ENCODE measurements at regions not wholly inside any gene's neighbourhood (a gene's known extent, or its start where the extent isn't known, plus 50 kb on each side); places are given as distances from the start of the nearest gene placed in this dataset.
"Not testable (repeated sequence)": the region's sequence is repeated elsewhere in the genome, so short reads cannot be mapped to it uniquely, and the experiment has no call there.

GRCh38 chr5:3449481-3449880 is 146.2 kb upstream of the IRX1 start:
- intact Hi-C loops (cut with micrococcal nuclease): no loop called here
- Histone ChIP-seq H3K9ac (ENCODE audit: insufficient read depth, low read length, poor library complexity, severe bottlenecking) (no peak overlapping the region), H3K27me3 (ENCODE audit: control insufficient read depth in 2 of 2, insufficient read depth in 2 of 2, low read length in 2 of 2) (no peaks in the 10 kb centered on the region), H3K4me2 (replicated peaks; ENCODE audit: extremely low read depth, low read length, poor library complexity, severe bottlenecking) (no peak overlapping the region), H3K79me2 (ENCODE audit: insufficient read depth, low read length) (no peaks in the 10 kb centered on the region), H3K9me3 (replicated peaks in 1 of 2; ENCODE audit: control insufficient read depth in 1 of 2, insufficient read depth in 1 of 2, low read length in 2 of 2) (peaks cover 41 to 44% of the 10 kb centered on the region in 2 donors), H3K4me1 (ENCODE audit: control insufficient read depth in 1 of 2, insufficient read depth in 2 of 2, low read length in 2 of 2) (no peaks in the 10 kb centered on the region), H3K36me3 (replicated peaks in 1 of 2; ENCODE audit: control insufficient read depth in 1 of 2, insufficient read depth in 2 of 2, low read length in 2 of 2) (no peaks in the 10 kb centered on the region), H2AFZ (ENCODE audit: insufficient read depth, low read depth, low read length, poor library complexity, severe bottlenecking) (no peak overlapping the region), H4K20me1 (ENCODE audit: insufficient read depth, low read length) (no peaks in the 10 kb centered on the region), H3K27ac (ENCODE audit: low read depth in 1 of 2, low read length in 2 of 2) (no peak overlapping the region), H3K4me3 (replicated peaks in 1 of 3; ENCODE audit: low read depth in 2 of 3, low read length in 3 of 3) (no peak overlapping the region)
- no peak for DNase-seq
- Mint-ChIP-seq H3K4me1 (no peaks in the 10 kb centered on the region), H3K27me3 (ENCODE audit: low read depth in 3 of 3) (peaks cover 0 to 1% (median 0%) of the 10 kb centered on the region in 3 donors), H3K36me3 (no peaks in the 10 kb centered on the region), H3K9me3 (peaks cover 5 to 26% (median 8%) of the 10 kb centered on the region in 7 donors), H3K27ac (no peak overlapping the region), H3K4me3 (no peak overlapping the region)
- WGBS (ENCODE audit: insufficient coverage): 100% methylated on average over 2 of the region's 4 CpGs
- no peak for TF ChIP-seq CTCF (IDR thresholded peaks at IDR 0.05)

GRCh38 chr5:3446410-3446809 is 149.2 kb upstream of the IRX1 start:
- Mint-ChIP-seq H3K4me3 (no peak overlapping the region), H3K27ac (no peak overlapping the region), H3K4me1 (no peaks in the 10 kb centered on the region), H3K9me3 (peaks cover 3 to 21% (median 6%) of the 10 kb centered on the region in 7 donors), H3K36me3 (no peaks in the 10 kb centered on the region), H3K27me3 (ENCODE audit: low read depth in 3 of 3) (peaks cover 0 to 1% (median 0%) of the 10 kb centered on the region in 3 donors)
- H3K4me2 ChIP-seq (replicated peaks; ENCODE audit: extremely low read depth, low read length, poor library complexity, severe bottlenecking): no peak overlapping the region
- intact Hi-C loops (cut with micrococcal nuclease): no loop called here
- H3K36me3 ChIP-seq (replicated peaks in 1 of 2; ENCODE audit: control insufficient read depth in 1 of 2, insufficient read depth in 2 of 2, low read length in 2 of 2): no peaks in the 10 kb centered on the region
- no peak overlapping the region for H2AFZ ChIP-seq (ENCODE audit: insufficient read depth, low read depth, low read length, poor library complexity, severe bottlenecking)
- TF ChIP-seq CTCF (IDR thresholded peaks at IDR 0.05): no peak
- H3K27ac ChIP-seq (ENCODE audit: low read depth in 1 of 2, low read length in 2 of 2): no peak overlapping the region
- H3K9ac ChIP-seq (ENCODE audit: insufficient read depth, low read length, poor library complexity, severe bottlenecking): no peak overlapping the region
- H3K27me3 ChIP-seq (ENCODE audit: control insufficient read depth in 2 of 2, insufficient read depth in 2 of 2, low read length in 2 of 2): no peaks in the 10 kb centered on the region
- H3K4me1 ChIP-seq (ENCODE audit: control insufficient read depth in 1 of 2, insufficient read depth in 2 of 2, low read length in 2 of 2): no peaks in the 10 kb centered on the region
- no peak for DNase-seq
- WGBS (ENCODE audit: insufficient coverage): 59% methylated on average over 3 of the region's 3 CpGs
- peaks cover 27 to 41% of the 10 kb centered on the region in 2 donors for H3K9me3 ChIP-seq (replicated peaks in 1 of 2; ENCODE audit: control insufficient read depth in 1 of 2, insufficient read depth in 1 of 2, low read length in 2 of 2)
- H3K4me3 ChIP-seq (replicated peaks in 1 of 3; ENCODE audit: low read depth in 2 of 3, low read length in 3 of 3): no peak overlapping the region
- no peaks in the 10 kb centered on the region for H3K79me2 ChIP-seq (ENCODE audit: insufficient read depth, low read length)
- no peaks in the 10 kb centered on the region for H4K20me1 ChIP-seq (ENCODE audit: insufficient read depth, low read length)

GRCh38 chr5:3445517-3445916 is 150.1 kb upstream of the IRX1 start:
- H3K27ac Mint-ChIP-seq; H2AFZ ChIP-seq (ENCODE audit: insufficient read depth, low read depth, low read length, poor library complexity, severe bottlenecking); DNase-seq; H3K9ac ChIP-seq (ENCODE audit: insufficient read depth, low read length, poor library complexity, severe bottlenecking); H3K27ac ChIP-seq (ENCODE audit: low read depth in 1 of 2, low read length in 2 of 2); H3K4me2 ChIP-seq (replicated peaks; ENCODE audit: extremely low read depth, low read length, poor library complexity, severe bottlenecking); H3K4me3 ChIP-seq (replicated peaks in 1 of 3; ENCODE audit: low read depth in 2 of 3, low read length in 3 of 3); H3K4me3 Mint-ChIP-seq; H3K4me1 Mint-ChIP-seq; intact Hi-C loops (cut with micrococcal nuclease); H3K36me3 Mint-ChIP-seq; H3K27me3 ChIP-seq (ENCODE audit: control insufficient read depth in 2 of 2, insufficient read depth in 2 of 2, low read length in 2 of 2); H3K36me3 ChIP-seq (replicated peaks in 1 of 2; ENCODE audit: control insufficient read depth in 1 of 2, insufficient read depth in 2 of 2, low read length in 2 of 2); H3K27me3 Mint-ChIP-seq (ENCODE audit: low read depth in 3 of 3); H3K79me2 ChIP-seq (ENCODE audit: insufficient read depth, low read length); H4K20me1 ChIP-seq (ENCODE audit: insufficient read depth, low read length); H3K4me1 ChIP-seq (ENCODE audit: control insufficient read depth in 1 of 2, insufficient read depth in 2 of 2, low read length in 2 of 2): not testable (repeated sequence)
- H3K9me3 ChIP-seq (replicated peaks in 1 of 2; ENCODE audit: control insufficient read depth in 1 of 2, insufficient read depth in 1 of 2, low read length in 2 of 2): peaks cover 26 to 41% of the 10 kb centered on the region in 2 donors
- peaks cover 3 to 22% (median 6%) of the 10 kb centered on the region in 7 donors for H3K9me3 Mint-ChIP-seq
